KG1 (cell line): ENCODE measurements at regions not wholly inside any gene's neighbourhood (a gene's known extent, or its start where the extent isn't known, plus 50 kb on each side); places are given as distances from the start of the nearest gene placed in this dataset.

Experiments used
- DNase-seq: peaks from one replicate; lab custom pipeline; 2025; lab: John Stamatoyannopoulos, UW

GRCh38 chr1:193729429-193729828 lies 543.0 kb upstream of the B3GALT2 start:
- no peak for DNase-seq

GRCh38 chr1:193727850-193728249 lies 541.4 kb upstream of the B3GALT2 start:
- DNase-seq: no peak

- no peak for DNase-seq
These were observed 540.3 kb upstream of the B3GALT2 start for GRCh38 chr1:193726722-193727121.

- no peak for DNase-seq
These were observed 526.0 kb upstream of the B3GALT2 start for GRCh38 chr1:193712392-193712791.

GRCh38 chr1:193709607-193710006 lies 523.2 kb upstream of the B3GALT2 start:
- no peak for DNase-seq

GRCh38 chr1:193707271-193708021 lies 521.0 kb upstream of the B3GALT2 start:
- DNase-seq: no peak

- no peak for DNase-seq
These were observed 520.4 kb upstream of the B3GALT2 start for GRCh38 chr1:193706766-193707165.

- DNase-seq: no peak
These were observed 519.2 kb upstream of the B3GALT2 start for GRCh38 chr1:193705554-193705981.

- DNase-seq: no peak
These were observed 517.2 kb upstream of the B3GALT2 start for GRCh38 chr1:193703655-193704054.

GRCh38 chr1:193703121-193703520 lies 516.7 kb upstream of the B3GALT2 start:
- DNase-seq: no peak

- DNase-seq: no peak
These were observed 515.3 kb upstream of the B3GALT2 start for GRCh38 chr1:193701759-193702158.

GRCh38 chr1:193700710-193701355 lies 514.4 kb upstream of the B3GALT2 start:
- no peak for DNase-seq

GRCh38 chr1:193699261-193699660 lies 512.8 kb upstream of the B3GALT2 start:
- DNase-seq: no peak

GRCh38 chr1:193697776-193698175 lies 511.4 kb upstream of the B3GALT2 start:
- no peak for DNase-seq

GRCh38 chr1:193697115-193697762 lies 510.8 kb upstream of the B3GALT2 start:
- DNase-seq: no peak

- DNase-seq: no peak
These were observed 508.3 kb upstream of the B3GALT2 start for GRCh38 chr1:193694741-193695140.

- DNase-seq: no peak
These were observed 499.6 kb upstream of the B3GALT2 start for GRCh38 chr1:193685986-193686385.

GRCh38 chr1:193681422-193681821 lies 495.0 kb upstream of the B3GALT2 start:
- DNase-seq: no peak

- DNase-seq: no peak
These were observed 494.5 kb upstream of the B3GALT2 start for GRCh38 chr1:193680924-193681316.

- no peak for DNase-seq
These were observed 494.0 kb upstream of the B3GALT2 start for GRCh38 chr1:193680247-193680923.

- no peak for DNase-seq
These were observed 491.5 kb upstream of the B3GALT2 start for GRCh38 chr1:193677874-193678273.

GRCh38 chr1:193676996-193677549 lies 490.7 kb upstream of the B3GALT2 start:
- DNase-seq: no peak
